ENCODE measurements at regions not wholly inside any gene's neighbourhood (a gene's known extent, or its start where the extent isn't known, plus 50 kb on each side); places are given as distances from the start of the nearest gene placed in this dataset.

GRCh38 chr20:51335329-51335841 lies 207.1 kb downstream of the NFATC2 start:
- peak; percentile 37 for DNase-seq (ENCODE audit: low spot score)

GRCh38 chr20:51334609-51335008 lies 207.9 kb downstream of the NFATC2 start:
- TF ChIP-seq, protein P1, sequence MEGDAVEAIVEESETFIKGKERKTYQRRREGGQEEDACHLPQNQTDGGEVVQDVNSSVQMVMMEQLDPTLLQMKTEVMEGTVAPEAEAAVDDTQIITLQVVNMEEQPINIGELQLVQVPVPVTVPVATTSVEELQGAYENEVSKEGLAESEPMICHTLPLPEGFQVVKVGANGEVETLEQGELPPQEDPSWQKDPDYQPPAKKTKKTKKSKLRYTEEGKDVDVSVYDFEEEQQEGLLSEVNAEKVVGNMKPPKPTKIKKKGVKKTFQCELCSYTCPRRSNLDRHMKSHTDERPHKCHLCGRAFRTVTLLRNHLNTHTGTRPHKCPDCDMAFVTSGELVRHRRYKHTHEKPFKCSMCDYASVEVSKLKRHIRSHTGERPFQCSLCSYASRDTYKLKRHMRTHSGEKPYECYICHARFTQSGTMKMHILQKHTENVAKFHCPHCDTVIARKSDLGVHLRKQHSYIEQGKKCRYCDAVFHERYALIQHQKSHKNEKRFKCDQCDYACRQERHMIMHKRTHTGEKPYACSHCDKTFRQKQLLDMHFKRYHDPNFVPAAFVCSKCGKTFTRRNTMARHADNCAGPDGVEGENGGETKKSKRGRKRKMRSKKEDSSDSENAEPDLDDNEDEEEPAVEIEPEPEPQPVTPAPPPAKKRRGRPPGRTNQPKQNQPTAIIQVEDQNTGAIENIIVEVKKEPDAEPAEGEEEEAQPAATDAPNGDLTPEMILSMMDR (IDR thresholded peaks at IDR 0.05; ENCODE audit: extremely low read depth, missing control alignments), result no peak
- no peak for DNase-seq (ENCODE audit: low spot score)

More at GRCh38 chr20:51335329-51335841, 207.1 kb downstream of the NFATC2 start:
- TF ChIP-seq, protein P1 (IDR thresholded peaks at IDR 0.05; ENCODE audit: extremely low read depth, missing control alignments), result no peak

DNA sequence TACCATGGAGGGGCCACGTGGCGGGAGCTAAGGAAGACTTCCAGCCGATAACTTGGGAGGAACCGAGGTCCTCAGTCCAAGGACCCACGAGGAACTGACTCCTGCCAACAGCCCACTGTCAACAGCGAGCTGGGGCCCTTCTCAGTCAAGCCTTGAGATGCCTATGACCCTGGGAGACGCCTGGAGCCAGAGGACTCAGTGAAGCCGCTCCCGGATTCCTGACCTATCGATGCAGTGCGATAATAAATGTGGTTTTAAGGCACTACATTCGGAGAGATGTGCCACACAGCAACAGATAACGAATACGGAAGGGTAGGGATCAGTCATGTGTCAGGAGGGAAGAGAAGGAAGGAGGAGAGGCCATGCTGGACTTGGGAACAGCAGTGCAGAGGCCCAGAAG lies 208.5 kb downstream of the NFATC2 start:
- TF ChIP-seq, protein P1 (IDR thresholded peaks at IDR 0.05; ENCODE audit: extremely low read depth, missing control alignments), result no peak
- DNase-seq (ENCODE audit: low spot score), result no peak

GRCh38 chr20:51333446-51333845 lies 209.1 kb downstream of the NFATC2 start:
- TF ChIP-seq, protein P1 (IDR thresholded peaks at IDR 0.05; ENCODE audit: extremely low read depth, missing control alignments), result no peak
- no peak for DNase-seq (ENCODE audit: low spot score)

GRCh38 chr20:51331481-51331880 lies 211.0 kb downstream of the NFATC2 start:
- TF ChIP-seq, protein P1 (IDR thresholded peaks at IDR 0.05; ENCODE audit: extremely low read depth, missing control alignments), result no peak
- DNase-seq (ENCODE audit: low spot score), result no peak

GRCh38 chr20:51329845-51330244 lies 212.7 kb downstream of the NFATC2 start:
- TF ChIP-seq, protein P1 (IDR thresholded peaks at IDR 0.05; ENCODE audit: extremely low read depth, missing control alignments), result no peak
- no peak for DNase-seq (ENCODE audit: low spot score)

DNA sequence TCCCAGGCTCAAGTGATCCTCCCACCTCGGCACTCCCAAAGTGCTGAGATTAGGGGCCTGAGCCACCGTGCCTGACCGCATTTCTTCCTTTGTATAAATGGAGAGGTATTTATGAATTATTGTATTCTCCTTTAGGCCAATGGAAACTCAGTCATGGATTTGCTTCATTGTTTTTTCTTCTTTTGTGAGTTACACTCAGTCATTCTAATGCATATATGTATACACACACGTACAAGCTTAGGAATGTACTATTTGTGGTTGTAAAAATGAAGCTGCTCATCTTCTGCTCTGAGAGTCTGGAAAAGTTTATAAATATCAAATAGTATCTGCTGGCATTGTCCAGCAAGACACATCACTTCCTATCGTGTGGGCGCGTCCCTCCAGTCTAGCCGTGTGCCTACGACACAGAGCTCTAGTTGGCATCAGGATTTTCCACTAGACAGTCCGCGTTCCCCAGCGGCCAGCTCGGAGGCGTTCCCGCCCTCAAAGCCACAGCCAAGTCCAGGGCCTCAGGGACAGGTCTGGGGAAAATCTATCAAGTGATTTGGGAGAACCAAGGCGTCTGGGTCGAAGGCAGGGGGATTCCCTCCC lies 215.2 kb downstream of the NFATC2 start:
- no peak for DNase-seq (ENCODE audit: low spot score)
- TF ChIP-seq, protein P1 (IDR thresholded peaks at IDR 0.05; ENCODE audit: extremely low read depth, missing control alignments), result no peak
